ENCODE measurements at regions not wholly inside any gene's neighbourhood (a gene's known extent, or its start where the extent isn't known, plus 50 kb on each side); places are given as distances from the start of the nearest gene placed in this dataset.
A peak's percentile ranks its signal among the peaks of the same experiment; 100 is the strongest.
"Not testable (repeated sequence)": the region's sequence is repeated elsewhere in the genome, so short reads cannot be mapped to it uniquely, and the experiment has no call there.

DNA sequence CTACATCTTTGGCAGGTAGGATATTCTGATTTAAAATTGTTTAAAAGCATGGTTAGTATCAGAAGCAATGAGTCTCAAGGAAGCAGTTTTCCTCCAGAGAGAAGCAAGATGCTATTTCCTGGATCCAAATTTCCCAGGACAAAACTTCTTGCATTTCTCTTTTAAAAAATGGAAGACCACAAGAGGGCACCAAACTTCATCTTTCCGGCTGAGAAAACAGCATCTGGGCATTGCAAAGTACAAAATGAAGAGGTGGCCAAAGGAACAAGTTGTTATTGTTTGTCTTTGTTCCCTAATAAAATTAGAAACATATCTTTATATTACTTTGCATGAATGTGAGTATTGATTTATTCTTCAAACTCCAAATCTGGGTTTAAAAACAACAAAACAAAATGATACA lies 60.0 kb upstream of the LRCH1 start:
- no peaks in the 10 kb centered on the region for H3K27me3 ChIP-seq (replicated peaks in 1 of 7)
- WGBS, 5 donors, result 0 to 6% (median 3%) methylated on average over 1 of the region's 1 CpG
- intact Hi-C loops (cut with DNase I; ENCODE audit: low total_unique reads), result loop anchor here (5.0 to 10.0 kb wide), 2 partner anchors 52 to 229 kb away; no protein-coding TSS in a partner anchor
- DNase-seq, result no peak
- no peaks in the 10 kb centered on the region for H3K36me3 ChIP-seq
- H3K4me1 ChIP-seq, result peaks cover 0 to 16% (median 4%) of the 10 kb centered on the region in 6 donors
- H3K9me3 ChIP-seq, result no peaks in the 10 kb centered on the region
- no peak overlapping the region for H3K27ac ChIP-seq
- H3K4me3 ChIP-seq, result no peak overlapping the region
- TF ChIP-seq CTCF (IDR thresholded peaks at IDR 0.05 in 8 of 11, conservative IDR thresholded peaks at IDR 0.05 in 3 of 11) (peak in 9 of 11 experiments; percentile 35 to 67 (median 60)), POLR2AphosphoS5 (IDR thresholded peaks at IDR 0.05) (no peak)

- Histone ChIP-seq H3K9me3 (peaks cover 0 to 6% (median 0%) of the 10 kb centered on the region in 8 donors), H3K27me3 (replicated peaks in 1 of 7) (no peaks in the 10 kb centered on the region), H3K27ac (no peak overlapping the region), H3K36me3 (no peaks in the 10 kb centered on the region), H3K4me1 (peaks cover 0 to 16% (median 4%) of the 10 kb centered on the region in 6 donors), H3K4me3 (no peak overlapping the region)
- intact Hi-C loops (cut with DNase I; ENCODE audit: low total_unique reads), result loop anchor here (5.0 to 10.0 kb wide), 2 partner anchors 53 to 231 kb away; no protein-coding TSS in a partner anchor
- 83 to 92% (median 85%) methylated on average over 4 of the region's 4 CpGs for WGBS, 5 donors
- DNase-seq, result no peak
- no peak for TF ChIP-seq POLR2AphosphoS5 (IDR thresholded peaks at IDR 0.05)
- no peak for TF ChIP-seq POLR2A (IDR thresholded peaks at IDR 0.05)
- no peak for TF ChIP-seq CTCF (IDR thresholded peaks at IDR 0.05 in 8 of 11, conservative IDR thresholded peaks at IDR 0.05 in 3 of 11)
Measured at GRCh38 chr13:46491641-46492040, 61.3 kb upstream of the LRCH1 start.

GRCh38 chr13:46490713-46491112 lies 62.3 kb upstream of the LRCH1 start:
- DNase-seq, H3K27ac ChIP-seq: not testable (repeated sequence)
- peaks cover 0 to 16% (median 4%) of the 10 kb centered on the region in 6 donors for H3K4me1 ChIP-seq

DNA sequence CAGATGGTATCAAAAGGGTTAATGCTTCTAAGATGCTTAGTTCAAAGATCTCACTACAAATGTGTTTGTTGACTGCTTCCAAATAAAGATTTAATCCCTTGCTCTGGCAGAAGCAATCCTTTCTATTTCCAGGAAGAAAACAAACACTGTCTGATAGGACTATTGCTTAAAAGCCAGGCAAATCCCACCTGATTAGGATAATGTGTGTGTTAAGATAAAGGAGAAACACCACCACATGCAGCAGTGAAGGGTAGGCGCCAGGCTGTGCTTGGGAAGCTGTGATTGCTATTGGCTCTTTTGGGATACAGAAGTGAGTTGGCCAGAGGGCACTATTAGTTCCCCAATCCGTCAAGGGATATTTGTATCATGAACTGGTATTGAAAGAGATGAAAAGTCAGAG lies 62.8 kb upstream of the LRCH1 start:
- DNase-seq, result no peak
- no peak overlapping the region for H3K4me3 ChIP-seq
- intact Hi-C loops (cut with DNase I; ENCODE audit: low total_unique reads), result loop anchor here (5.0 to 10.0 kb wide), 2 partner anchors 55 to 232 kb away; no protein-coding TSS in a partner anchor
- peaks cover 0 to 16% (median 4%) of the 10 kb centered on the region in 6 donors for H3K4me1 ChIP-seq
- no peaks in the 10 kb centered on the region for H3K27me3 ChIP-seq (replicated peaks in 1 of 7)
- no peaks in the 10 kb centered on the region for H3K36me3 ChIP-seq
- no peak overlapping the region for H3K27ac ChIP-seq
- peaks cover 0 to 21% (median 14%) of the 10 kb centered on the region in 8 donors for H3K9me3 ChIP-seq
- 48 to 69% (median 56%) methylated on average over 2 of the region's 2 CpGs for WGBS, 5 donors
- TF ChIP-seq CTCF (IDR thresholded peaks at IDR 0.05 in 8 of 11, conservative IDR thresholded peaks at IDR 0.05 in 3 of 11) (no peak), POLR2A (IDR thresholded peaks at IDR 0.05) (no peak), POLR2AphosphoS5 (IDR thresholded peaks at IDR 0.05) (no peak)

More at GRCh38 chr13:46490713-46491112, 62.3 kb upstream of the LRCH1 start:
- peaks cover 0 to 15% (median 9%) of the 10 kb centered on the region in 8 donors for H3K9me3 ChIP-seq
- WGBS, 5 donors, result 87 to 95% (median 93%) methylated on average over 14 of the region's 14 CpGs
- not testable (repeated sequence) for H3K36me3 ChIP-seq; H3K27me3 ChIP-seq (replicated peaks in 1 of 7); H3K4me3 ChIP-seq
- intact Hi-C loops (cut with DNase I; ENCODE audit: low total_unique reads), result loop anchor here (5.0 to 10.0 kb wide), 2 partner anchors 54 to 232 kb away; no protein-coding TSS in a partner anchor
